HG03045 (cell line): ENCODE measurements at regions not wholly inside any gene's neighbourhood (a gene's known extent, or its start where the extent isn't known, plus 50 kb on each side); places are given as distances from the start of the nearest gene placed in this dataset.
"Not testable (repeated sequence)": the region's sequence is repeated elsewhere in the genome, so short reads cannot be mapped to it uniquely, and the experiment has no call there.

Experiments
- ATAC-seq: cut with Tn5 transposase; IDR thresholded peaks from one replicate; pipeline ENCODE4 v1.9.1; 2021; ENCODE audit warnings: mild to moderate bottlenecking, moderate library complexity; ENCODE audit not compliant: unreplicated experiment

DNA sequence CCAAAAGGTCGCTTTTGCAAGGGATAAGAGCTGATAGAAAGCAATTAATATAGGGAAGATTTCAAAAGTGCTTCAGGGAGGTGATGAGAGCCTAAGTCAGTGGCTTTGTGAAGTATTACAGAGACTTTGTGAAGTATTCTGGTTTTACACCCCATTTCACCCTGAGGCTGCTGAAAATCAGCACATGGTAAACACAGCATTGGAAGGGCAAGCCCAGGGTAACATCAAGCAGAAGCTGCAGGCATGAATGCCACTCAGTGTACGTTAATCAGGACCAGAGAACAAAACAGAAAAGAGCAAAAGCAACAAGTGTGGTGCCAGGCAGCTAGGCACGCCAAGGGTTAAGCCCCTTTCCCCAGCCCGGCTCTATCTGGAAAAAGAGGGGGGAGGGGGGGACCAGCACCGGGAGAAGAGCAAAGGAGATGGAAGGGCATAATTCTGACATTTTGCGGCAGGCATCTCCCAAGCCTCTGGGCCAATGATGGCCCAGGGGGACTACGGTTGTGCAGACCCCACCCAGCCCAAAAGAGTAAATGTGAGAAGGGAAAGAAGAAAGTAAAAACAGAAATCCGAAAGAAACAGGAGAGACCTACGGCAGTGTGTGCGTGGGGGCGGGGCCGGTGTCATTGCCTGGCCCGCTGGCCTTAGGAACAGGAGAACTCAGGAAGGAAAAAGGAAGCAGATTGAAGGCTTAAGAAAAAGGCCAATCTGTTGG lies 58.9 kb downstream of the DHRS2 start:
- no peak for ATAC-seq

DNA sequence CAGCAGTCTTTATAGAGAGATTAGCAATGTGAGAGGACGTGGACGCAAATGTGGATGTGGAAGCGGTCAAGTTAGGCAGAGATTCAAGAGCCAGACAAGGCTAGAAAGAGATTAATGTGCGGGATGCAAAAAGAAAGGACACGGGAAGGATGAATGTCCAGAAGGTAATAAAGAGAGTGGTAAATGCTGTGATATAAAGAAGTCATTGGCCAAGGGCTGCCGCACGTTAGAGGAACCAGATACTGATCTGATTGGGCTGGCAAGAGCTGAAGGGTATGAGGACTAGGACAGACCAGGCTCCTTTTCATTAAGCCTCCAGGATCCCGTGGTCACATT lies 59.5 kb downstream of the DHRS2 start:
- ATAC-seq = no peak

DNA sequence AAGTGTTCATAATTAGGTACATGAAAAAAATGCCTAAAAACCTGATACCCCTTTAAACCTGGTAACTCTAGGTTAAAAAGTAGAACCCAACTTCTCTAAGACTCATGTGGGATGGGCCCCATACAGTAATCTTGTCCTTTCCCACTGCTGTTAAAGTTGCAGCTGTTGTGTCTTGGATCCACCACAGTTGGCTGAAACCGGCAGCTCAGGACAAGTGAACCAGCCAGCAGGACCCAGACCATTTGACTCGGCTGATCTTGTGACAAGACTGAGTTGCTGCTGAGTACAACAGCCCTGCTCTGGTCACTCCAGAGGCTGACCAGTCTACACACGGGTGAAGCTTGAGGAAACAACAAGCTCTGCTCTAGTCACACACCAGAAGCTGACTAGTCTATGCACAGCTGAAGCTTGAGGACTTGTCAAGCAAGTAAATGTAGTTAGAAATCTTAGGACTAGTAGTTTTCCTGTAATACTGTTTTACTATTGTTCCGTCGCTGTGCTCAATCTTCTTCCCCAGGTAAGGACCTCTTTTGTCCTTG lies 60.6 kb downstream of the DHRS2 start:
- ATAC-seq = no peak

DNA sequence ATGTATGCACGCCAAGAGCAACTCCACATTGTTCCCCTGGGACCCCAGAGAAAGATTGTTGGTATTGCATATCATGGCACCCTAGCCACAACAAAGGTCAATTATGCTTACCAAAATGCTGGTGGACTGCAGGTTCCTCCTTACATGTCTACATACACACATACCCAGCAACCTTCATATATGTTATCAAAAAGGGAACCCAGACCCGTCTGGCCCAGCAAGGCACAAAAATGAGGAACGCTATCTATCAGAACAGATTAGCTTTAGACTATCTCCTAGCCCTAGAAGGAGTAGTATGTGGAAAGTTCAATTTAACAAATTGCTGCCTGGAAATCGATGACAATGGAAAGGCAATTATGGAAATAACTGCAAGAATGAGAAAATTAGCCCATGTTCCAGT lies 61.5 kb downstream of the DHRS2 start:
- no peak for ATAC-seq

DNA sequence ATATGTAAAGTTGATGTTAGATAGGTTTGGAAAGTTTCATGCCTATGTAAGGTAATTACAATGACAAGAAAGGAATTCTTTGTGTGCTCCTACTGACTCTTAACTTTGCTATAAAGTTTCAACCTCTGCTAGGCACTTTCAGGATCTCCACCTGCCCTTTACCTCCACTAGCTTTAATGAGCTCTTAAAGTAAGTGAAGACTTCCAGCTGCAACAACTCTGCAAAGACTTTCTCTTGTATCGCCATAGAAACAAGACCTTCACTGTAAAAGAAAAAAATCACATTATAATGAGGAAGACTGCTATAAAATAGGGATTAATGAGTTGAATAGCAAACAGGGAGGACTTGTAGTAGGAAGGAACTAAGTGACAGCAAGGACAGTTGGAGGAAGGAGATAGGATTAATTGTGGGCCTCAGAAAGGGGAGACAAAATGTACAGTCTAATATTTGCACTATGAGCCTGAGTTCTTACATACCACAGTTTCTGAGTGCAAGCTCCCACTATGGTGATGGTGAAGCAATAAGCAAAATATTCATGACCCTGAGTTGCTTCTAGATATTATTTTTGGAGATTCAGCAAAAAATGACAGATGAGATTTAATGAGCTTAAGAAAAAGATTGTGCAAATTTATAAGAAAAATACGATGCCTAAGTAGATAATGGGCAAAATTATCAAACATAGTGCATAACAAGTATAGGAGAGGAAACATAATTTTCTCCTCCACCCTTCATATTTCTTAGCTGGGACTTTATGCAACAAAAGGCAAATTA lies 66.7 kb downstream of the DHRS2 start:
- ATAC-seq = no peak

DNA sequence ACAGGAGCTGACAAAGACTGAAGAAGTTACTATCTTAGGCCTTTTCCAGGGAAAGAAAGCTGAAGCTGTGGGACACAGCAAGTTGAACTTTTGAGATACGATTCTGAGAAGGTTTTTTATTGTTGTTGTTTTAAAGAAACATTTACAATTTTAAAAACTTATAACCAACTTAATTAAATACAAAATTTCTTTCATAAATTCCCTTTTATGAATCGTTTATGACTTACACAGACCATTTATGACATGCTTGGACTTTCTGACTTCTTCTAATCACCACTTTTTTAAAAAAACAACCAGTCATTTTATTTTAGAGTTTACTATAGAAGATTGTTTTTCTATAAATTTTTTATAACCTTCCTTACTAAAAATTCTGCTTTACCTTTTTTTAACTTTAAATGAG lies 68.7 kb downstream of the DHRS2 start:
- no peak for ATAC-seq

DNA sequence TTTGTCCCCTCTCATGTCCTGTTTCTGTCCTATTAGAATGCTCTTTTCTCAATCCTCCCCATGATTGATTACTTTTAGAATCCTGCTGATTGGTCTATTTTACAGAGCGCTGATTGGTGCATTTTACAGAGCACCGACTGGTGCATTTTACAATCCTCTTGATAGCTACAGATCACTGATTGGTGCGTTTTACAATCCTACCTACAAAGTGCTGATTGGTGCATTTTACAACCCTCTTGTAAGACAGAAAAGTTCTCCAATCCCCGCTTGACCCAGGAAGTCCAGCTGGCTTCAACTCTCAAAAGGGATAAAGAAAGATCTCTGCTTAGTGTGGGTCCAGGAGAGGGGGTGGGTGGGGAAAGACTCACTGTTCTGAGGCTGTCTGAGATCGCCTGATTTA lies 71.3 kb downstream of the DHRS2 start:
- ATAC-seq = no peak

DNA sequence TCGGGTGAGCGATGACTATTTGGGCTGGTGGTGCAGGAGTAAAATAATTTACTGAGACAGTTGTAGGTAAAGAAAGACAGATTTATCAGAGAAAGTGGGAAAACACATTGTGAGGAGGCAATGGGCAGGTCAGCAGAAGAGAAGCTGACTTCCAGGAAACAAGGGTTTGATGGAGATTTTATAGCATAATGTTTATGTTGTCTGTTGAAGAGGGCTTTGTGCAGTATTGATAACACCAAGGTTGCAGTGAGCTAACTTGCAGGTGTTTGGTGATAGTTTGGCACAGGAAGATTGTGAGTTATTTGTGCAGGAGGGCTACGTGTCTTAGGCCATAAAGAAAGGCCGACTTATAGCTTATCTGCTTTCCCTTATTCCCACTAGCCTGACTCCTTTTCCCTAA lies 72.2 kb downstream of the DHRS2 start:
- no peak for ATAC-seq

DNA sequence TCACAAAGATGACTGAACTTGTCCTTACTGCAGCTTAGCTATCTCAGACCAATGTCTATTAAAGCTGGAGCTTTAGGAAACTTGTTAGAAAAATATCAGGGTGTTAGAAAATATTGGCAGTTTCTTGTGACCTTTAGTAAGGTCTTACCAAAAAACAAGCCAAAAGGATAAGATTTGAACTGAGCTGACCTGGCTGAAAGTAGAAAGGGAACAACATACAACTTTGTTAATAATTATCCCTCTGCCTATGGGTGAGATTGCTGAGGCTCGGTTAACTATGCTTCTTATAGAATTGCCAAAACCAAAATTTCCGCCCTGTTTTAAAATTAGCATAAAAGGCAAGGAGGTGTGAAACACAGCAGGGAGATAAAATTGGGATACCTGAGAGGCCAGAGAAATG lies 73.8 kb downstream of the DHRS2 start:
- ATAC-seq = no peak

DNA sequence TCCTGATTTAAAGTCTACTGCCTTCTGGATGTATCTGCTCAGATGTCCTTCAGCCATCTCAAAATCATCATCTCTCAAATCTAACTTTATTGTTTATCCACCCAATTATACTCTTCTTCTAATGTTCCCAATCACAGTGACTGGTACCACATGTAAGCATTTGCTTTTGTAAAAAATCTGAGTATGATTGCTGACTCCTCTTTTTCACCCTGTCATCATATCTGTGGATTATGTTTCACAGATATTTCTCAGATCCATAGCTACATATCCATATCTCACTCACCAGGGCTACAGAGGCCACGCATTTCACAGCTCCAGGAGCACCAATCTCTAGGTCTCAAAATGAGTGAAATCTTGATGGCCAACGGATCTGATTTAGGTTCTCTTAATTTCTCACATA lies 76.1 kb downstream of the DHRS2 start:
- no peak for ATAC-seq

DNA sequence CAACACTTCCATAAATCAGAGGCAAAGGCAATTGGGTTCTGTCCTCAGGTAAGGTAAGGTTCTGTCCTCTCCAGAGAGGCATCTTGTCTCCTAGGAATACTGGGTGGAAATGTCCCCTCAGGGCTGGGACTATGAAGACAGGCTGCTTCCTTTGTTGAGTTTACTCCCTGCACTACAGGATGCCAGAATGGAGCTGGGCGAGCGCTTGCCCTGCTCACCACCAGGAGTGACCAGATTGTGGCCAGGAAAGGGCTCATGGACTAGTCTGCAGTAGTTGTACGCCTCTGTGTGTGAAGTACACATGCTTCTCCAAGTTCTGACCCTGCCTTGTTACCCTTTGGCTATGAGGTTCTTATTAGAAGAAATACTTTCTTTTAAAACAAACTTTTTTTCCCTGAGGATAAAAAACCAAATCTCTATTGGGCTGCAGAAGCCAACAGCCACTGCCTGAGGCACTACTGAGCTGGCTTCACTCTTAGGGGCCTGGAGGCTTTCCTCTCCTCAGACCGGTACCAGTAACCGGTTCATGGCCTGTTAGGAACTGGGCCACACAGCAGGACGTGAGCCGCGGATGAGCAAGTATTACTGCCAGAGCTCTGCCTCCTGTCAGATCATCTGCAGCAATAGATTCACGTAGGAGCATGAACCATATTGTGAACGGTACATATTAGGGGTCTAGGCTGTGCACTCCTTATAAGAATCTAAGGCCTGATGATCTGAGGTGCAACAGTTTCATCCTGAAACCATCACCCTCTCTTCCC lies 83.2 kb downstream of the DHRS2 start:
- no peak for ATAC-seq

DNA sequence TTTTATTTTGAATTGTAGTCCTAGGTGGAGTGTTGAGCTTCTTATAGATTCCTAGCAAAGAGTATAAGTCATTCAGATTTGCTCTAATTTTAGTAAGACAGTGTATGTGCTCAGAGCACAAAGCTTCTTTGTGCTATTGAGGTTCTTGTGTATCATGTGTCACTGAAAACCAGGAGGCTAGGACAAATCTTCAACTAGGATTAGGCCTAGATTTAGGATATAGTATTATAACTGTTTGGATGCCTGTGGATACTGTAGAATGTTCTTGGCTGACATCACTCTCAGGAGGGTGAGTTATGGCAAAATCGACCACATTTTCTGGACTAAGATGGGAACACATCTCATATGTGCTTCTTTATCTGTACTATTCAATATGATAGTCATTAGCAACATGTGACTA lies 86.5 kb downstream of the DHRS2 start:
- ATAC-seq = no peak

DNA sequence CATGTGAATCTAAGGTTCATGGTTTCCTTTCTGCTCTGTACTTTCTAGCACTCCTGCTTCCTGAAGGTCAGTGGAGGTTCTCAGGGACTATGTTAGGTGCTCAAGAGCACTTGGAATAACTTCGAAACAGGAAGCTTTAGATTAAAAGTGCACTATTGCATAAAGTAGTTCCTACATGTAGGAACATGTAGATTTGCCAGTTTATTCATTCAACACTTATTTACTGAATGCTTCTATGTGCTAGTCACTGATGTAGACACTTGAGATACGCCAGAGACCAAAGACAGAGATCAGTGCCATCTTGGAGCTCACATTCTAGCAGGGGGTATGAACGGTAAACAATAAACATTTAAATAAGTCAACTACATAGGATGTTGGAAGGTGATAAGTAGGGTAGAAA lies 87.7 kb downstream of the DHRS2 start:
- no peak for ATAC-seq

DNA sequence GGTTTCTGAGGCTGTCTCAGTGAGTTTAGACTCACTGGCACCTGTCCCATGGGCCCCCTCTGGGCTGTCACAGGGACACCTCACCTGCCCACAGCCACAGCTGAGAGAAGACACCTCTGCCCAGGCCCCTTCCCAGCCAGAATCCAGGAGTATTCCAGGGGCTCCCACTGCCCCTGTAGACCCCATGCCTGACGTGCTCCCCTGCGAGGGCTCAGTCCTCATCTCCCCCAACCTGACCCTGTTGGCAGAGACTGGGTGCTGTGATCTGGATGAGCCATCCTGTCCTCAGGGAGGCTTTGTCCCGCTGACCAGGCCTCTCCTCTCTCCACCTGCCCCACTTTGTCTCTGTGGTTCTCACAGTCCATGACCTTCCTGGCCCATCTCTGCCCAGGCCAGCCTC lies 89.4 kb downstream of the DHRS2 start:
- ATAC-seq = no peak

DNA sequence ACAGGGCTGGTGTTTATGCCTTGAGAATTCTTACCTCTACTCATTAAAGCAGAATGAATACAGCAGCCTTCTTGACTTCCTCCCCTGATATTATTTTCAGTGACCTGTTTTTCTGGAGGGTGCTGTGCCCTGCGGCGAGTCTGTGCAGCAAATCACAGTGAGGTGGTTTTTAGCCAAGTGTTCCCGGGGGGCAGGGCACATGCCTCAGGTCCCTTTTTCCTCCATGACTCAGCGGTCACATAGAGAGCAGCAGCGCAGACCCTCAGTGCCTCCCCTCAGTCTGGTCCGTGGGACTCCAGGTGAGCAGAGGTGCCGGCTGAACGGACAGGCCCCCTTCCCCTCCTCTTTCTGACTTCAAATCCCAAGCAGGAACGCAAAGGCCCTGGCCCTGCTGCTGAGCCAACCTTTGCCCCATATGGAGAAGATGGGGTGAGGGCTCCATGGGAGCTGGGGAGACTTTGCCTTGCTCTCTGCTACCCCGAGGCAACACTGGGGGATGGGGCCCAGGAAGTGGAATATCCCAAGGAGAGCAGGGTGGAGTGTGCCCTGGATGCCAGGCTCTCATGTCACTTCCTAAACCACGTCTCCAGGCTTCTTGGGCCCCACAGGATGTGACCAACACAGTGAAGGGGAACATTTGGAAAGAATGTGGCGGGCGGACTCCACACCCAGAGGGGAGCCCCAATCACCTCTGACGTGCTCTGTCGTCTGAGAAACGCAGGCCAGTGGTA lies 90.0 kb downstream of the DHRS2 start:
- ATAC-seq = no peak

DNA sequence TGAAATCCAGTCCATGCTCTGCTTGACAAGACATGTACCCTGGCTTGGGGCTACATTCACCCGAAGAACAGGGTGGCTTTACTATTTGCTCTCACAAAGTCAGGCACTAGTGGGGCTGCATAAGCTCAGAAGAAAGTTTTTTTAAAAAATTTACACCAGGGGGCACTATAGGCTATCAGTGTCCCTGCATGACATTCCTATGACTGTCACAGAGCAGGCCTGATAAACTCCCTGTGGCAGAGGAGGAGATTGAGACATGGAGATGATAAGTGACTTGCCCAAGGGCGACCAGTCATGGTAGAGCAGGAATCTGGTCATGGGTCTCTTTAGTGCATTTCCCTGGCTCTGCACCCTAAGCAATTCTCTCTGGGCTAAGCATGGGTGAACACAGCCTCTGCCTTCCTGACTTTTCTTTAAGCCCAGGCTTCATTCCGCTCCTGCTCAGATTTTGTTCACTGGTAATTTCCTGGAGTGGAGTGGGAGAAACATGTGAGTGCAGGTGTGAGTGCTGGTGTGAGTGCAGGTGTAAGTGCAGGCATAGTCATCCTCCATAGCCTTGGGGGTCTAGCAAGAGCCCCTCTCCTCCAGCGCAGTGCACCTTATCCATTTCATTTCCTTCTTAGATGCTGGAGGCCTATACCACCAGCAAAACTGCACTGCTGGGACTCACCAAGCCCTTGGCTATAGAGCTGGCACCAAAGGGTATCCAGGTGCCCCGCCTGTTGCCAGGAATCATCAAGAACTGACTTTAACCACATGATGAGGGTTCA lies 91.6 kb downstream of the DHRS2 start:
- no peak for ATAC-seq

DNA sequence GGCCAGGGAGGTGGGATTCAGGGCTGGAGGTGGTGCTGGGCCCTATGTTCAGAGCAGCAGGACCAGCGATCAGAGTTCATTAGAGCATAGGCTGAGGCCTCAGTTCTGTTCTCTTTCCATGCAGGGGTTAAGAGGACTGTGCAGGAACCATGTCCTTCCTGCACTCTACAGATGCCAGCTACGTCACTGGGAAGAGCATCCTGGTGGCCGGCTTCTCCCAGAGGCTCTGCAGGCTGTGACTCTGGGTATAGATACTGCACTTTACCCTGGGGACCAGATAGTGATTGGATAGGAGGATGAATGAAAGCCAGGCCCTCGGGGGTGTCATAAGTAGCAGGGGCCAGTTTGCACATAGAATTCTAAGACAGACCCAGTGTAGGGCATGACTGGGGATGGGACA lies 92.6 kb downstream of the DHRS2 start:
- ATAC-seq = no peak

DNA sequence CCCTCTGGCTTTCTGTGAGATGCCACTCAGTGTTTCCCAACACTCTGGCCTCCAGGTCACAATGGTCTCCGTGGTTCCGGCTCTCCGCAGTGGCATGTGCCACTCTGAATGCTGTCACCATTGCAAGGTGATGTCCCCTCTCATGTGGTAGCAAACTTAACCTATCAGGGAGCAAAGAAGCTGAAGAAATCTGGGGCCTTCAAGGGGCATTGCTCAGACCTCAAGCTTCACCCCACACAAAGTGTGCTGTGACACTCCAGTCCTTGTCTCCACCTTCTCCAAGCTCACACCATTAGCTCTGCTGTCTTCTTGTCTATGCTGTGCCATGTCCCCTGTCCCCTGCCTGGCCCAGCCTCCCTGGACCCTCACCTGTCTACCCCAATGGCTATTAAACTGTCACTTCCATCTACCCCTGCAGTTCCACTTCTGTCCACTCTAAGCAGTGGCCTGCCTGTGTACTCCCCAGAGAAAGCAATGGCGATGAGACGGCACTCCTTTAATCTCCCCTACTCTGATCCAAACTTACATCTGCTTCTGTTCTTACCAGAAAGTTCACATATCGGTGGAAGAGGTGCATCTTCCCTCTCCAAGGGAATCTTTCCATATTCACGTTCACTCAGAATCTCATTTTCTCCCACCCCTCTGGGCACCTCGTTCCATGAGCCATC lies 93.7 kb downstream of the DHRS2 start:
- no peak for ATAC-seq

DNA sequence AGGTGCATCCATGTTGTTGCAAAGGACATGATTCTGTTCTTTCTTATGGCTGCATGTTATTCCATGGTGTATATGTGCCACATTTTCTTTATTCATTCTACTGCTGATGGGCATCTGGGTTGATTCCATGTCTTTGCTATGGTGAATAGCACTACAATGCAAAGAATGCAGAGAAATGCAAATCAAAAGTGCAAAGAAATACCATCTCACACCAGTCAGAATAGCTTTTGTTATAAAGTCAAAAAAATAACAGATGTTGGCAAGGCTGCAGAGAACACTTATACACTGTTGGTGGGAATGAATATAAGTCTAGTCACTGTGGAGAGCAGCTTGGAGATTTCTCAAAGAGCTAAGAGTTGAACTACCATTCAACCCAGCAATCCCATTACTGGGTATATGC lies 99.2 kb downstream of the DHRS2 start:
- ATAC-seq = no peak

DNA sequence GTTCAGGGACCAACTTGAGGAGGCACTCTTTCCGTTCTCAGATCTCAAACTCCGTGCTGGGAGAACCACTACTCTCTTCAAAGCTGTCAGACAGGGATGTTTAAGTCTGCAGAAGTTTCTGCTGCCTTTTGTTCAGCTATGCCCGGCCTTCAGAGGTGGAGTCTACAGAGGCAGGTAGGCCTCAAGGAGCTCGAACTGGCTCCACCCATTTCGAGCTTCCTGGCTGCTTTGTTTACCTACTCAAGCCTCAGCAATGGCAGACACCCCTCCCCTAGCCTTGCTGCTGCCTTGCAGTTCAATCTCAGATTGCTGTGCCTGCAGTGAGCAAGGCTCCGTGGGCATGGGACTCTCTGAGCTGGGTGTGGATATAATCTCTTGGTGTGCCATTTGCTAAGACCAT lies 108.2 kb downstream of the DHRS2 start:
- ATAC-seq = not testable (repeated sequence)
